Stomach (tissue), 8 donors: ENCODE measurements at regions not wholly inside any gene's neighbourhood (a gene's known extent, or its start where the extent isn't known, plus 50 kb on each side); places are given as distances from the start of the nearest gene placed in this dataset.

Source experiments
- DNase-seq, 2 donors: peaks; one replicate each; pipeline versions ENCODE4 v3.0.0 to v3.0.0-alpha.2; 2013 to 2019
- H3K27ac ChIP-seq, 5 donors: fragments of 200-600 bp in 4 of 5; sonication (generic) in 4 of 5; one replicate each; pipeline ENCODE4 v1.5.1; 2013 to 2019; ENCODE audit warnings: mild to moderate bottlenecking in 1 of 5, moderate library complexity in 1 of 5
- H3K27me3 ChIP-seq, 3 donors: fragments of 200-600 bp; sonication (generic); one replicate each; pipeline ENCODE4 v1.5.1; 2017 to 2019; ENCODE audit warnings: mixed run types in 1 of 3
- H3K36me3 ChIP-seq, 4 donors: fragments of 200-600 bp; sonication (generic); 1 replicate in 3 of 4; 2 replicates in 1 of 4; pipeline ENCODE4 v1.5.1; 2016 to 2019
- H3K4me1 ChIP-seq, 4 donors: fragments of 200-600 bp; sonication (generic); one replicate each; pipeline ENCODE4 v1.5.1; 2016 to 2019
- H3K4me3 ChIP-seq, 4 donors: fragments of 200-600 bp; sonication (generic) in 3 of 4; one replicate each; pipeline ENCODE4 v1.5.1; 2016 to 2019; ENCODE audit warnings: mild to moderate bottlenecking in 1 of 4
- H3K9me3 ChIP-seq, 4 donors: fragments of 200-600 bp; sonication (generic); one replicate each; pipeline ENCODE4 v1.5.1; 2016 to 2019
- EP300 ChIP-seq: sonication (generic); formaldehyde crosslinking; IDR thresholded peaks from one replicate; pipeline ENCODE4 v1.6.1; 2017; ENCODE audit warnings: antibody characterized with exemption
- POLR2A ChIP-seq, 4 donors: fragments of 450-650 bp; IDR thresholded peaks; one replicate each; pipeline ENCODE4 v1.6.1; 2016; ENCODE audit warnings: antibody characterized with exemption in 4 of 4, control low read depth in 2 of 4, mild to moderate bottlenecking in 1 of 4, moderate library complexity in 1 of 4
- POLR2AphosphoS5 ChIP-seq, 3 donors: sonication (generic); formaldehyde crosslinking; IDR thresholded peaks; one replicate each; pipeline ENCODE4 v1.6.1; 2016; ENCODE audit warnings: antibody characterized with exemption in 3 of 3
- WGBS, 5 donors: extraction: QIAGEN DNeasy Blood & Tissue Kit in 3 of 5; methylation state at CpG; one replicate each; pipeline versions ENCODE4 v1.1.5 to v1.1.7; 2013 to 2018; 5-methylcytosine and 5-hydroxymethylcytosine counted together
- intact Hi-C: fragments of 100-400 bp; cut with DNase I; formaldehyde crosslinking; loops from one replicate; pipeline ENCODE4 v1.15.1; 2023; ENCODE audit warnings: low total_unique reads
- TF ChIP-seq, protein P1 (sequence below), 7 experiments: fragments of 450-650 bp in 4 of 7; fragments of 200-600 bp in 3 of 7; sonication (generic) in 3 of 7; IDR thresholded peaks; one replicate each; pipeline ENCODE4 v1.5.1; 2016 to 2019; ENCODE audit warnings: antibody characterized with exemption in 7 of 7, control low read depth in 2 of 7, mild to moderate bottlenecking in 1 of 7
- donor health status: healthy with polysubstance abuse.
- donor health status: Bipolar disorder and iron deficiency.
- donor health status: healthy.

DNA sequence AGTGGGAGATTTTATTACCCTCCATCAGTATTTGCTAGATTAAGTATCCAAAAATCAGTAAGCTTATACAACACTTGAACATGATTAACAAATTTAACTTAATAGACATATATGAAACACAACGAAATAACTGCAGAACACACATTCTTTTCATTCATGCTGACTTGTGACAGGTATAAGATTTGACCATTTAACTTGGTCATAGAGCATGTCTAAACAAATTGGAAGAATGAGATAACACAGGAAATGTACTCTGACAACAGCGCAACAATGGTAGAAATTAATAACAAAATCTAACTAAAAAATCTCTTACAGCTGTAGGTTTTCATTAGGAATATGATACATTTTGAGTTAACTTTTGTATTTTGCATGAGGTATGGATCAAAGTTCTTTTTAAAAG lies 62.4 kb upstream of the TTLL7 start:
- no peaks in the 10 kb centered on the region for H3K4me1 ChIP-seq
- DNase-seq = no peak
- no peak overlapping the region for H3K27ac ChIP-seq
- H3K9me3 ChIP-seq = no peaks in the 10 kb centered on the region
- peaks cover 0 to 4% (median 0%) of the 10 kb centered on the region in 3 donors for H3K27me3 ChIP-seq
- H3K36me3 ChIP-seq = no peaks in the 10 kb centered on the region
- TF ChIP-seq, protein P1, sequence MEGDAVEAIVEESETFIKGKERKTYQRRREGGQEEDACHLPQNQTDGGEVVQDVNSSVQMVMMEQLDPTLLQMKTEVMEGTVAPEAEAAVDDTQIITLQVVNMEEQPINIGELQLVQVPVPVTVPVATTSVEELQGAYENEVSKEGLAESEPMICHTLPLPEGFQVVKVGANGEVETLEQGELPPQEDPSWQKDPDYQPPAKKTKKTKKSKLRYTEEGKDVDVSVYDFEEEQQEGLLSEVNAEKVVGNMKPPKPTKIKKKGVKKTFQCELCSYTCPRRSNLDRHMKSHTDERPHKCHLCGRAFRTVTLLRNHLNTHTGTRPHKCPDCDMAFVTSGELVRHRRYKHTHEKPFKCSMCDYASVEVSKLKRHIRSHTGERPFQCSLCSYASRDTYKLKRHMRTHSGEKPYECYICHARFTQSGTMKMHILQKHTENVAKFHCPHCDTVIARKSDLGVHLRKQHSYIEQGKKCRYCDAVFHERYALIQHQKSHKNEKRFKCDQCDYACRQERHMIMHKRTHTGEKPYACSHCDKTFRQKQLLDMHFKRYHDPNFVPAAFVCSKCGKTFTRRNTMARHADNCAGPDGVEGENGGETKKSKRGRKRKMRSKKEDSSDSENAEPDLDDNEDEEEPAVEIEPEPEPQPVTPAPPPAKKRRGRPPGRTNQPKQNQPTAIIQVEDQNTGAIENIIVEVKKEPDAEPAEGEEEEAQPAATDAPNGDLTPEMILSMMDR (IDR thresholded peaks at IDR 0.05) = no peak
- TF ChIP-seq POLR2AphosphoS5 (IDR thresholded peaks at IDR 0.05) (no peak), POLR2A (IDR thresholded peaks at IDR 0.05) (no peak), EP300 (no peak)
- intact Hi-C loops = no loop called here
- WGBS, 5 donors = 61 to 77% (median 70%) methylated on average over 2 of the region's 2 CpGs
- no peak overlapping the region for H3K4me3 ChIP-seq

DNA sequence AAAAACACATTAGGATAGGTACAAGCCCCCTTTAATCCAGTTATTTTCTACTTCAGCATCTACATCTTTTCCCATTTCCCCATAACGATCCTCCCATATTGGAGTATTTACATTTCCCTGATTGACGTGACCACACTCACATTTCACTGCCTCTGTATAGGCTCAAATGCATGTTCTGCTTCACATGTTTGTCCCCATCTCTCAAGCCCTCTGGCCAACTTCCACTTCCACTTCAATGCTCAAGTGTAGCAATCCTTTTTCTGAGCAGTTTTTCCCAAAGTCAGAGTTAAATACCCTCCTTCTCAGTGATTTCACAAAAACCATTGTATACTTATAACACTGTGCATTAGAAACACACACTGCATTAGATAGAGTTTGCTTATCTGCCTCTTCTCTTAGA lies 61.8 kb upstream of the TTLL7 start:
- H3K4me3 ChIP-seq = no peak overlapping the region
- DNase-seq = no peak
- WGBS, 5 donors = 21 to 44% (median 24%) methylated on average over 2 of the region's 2 CpGs
- H3K27ac ChIP-seq = no peak overlapping the region
- H3K9me3 ChIP-seq = no peaks in the 10 kb centered on the region
- no peaks in the 10 kb centered on the region for H3K4me1 ChIP-seq
- peaks cover 0 to 4% (median 0%) of the 10 kb centered on the region in 3 donors for H3K27me3 ChIP-seq
- no peak for TF ChIP-seq POLR2AphosphoS5 (IDR thresholded peaks at IDR 0.05)
- TF ChIP-seq POLR2A (IDR thresholded peaks at IDR 0.05) = no peak
- TF ChIP-seq, protein P1 (IDR thresholded peaks at IDR 0.05) = no peak
- TF ChIP-seq EP300 = no peak
- intact Hi-C loops = no loop called here
- no peaks in the 10 kb centered on the region for H3K36me3 ChIP-seq

DNA sequence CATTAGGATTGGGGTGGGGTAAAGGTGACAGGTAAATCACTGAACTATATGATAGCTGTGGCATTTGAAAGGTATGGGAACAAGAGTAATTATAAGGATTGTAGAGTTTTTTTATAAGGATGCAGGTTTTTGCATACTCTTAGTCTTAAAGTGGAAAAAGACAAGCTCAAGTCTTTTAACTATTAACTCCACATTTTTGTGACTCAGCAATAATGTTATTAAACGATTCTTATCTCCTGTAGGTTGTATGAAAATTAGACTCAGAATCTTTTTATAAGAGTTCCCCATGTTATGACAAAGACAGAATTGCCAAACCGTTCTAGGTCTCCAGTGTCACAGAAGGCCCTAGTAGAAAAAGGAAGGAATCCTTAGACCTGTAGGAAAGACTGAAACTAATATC lies 49.9 kb upstream of the TTLL7 start:
- intact Hi-C loops = no loop called here
- H3K27ac ChIP-seq = no peak overlapping the region
- H3K9me3 ChIP-seq = no peaks in the 10 kb centered on the region
- TF ChIP-seq POLR2AphosphoS5 (IDR thresholded peaks at IDR 0.05) = no peak
- no peaks in the 10 kb centered on the region for H3K27me3 ChIP-seq
- no peak for DNase-seq
- H3K4me3 ChIP-seq = no peak overlapping the region
- WGBS, 5 donors = 50 to 74% (median 60%) methylated on average over 2 of the region's 2 CpGs
- no peaks in the 10 kb centered on the region for H3K36me3 ChIP-seq
- H3K4me1 ChIP-seq = no peaks in the 10 kb centered on the region
